Endothelial cell of umbilical vein (primary cell): ENCODE measurements at regions not wholly inside any gene's neighbourhood (a gene's known extent, or its start where the extent isn't known, plus 50 kb on each side); places are given as distances from the start of the nearest gene placed in this dataset.

Source experiments
- BruUV-seq: library from RNA; stranded (reverse); fragments of 400-500 nt; replicated peaks from 2 replicates; lab custom pipeline; 2021; lab: Mats Ljungman, UMichigan
- CTCF ChIA-PET: fragments of 300-600, 350-600 bp; sonication (Branson Sonifier 250); formaldehyde crosslinking; loops from one replicate; lab custom pipeline; 2021; ENCODE audit warnings: antibody characterized with exemption, inconsistent platforms; lab: Charles Lee
- POLR2A ChIA-PET: fragments of 300-600, 350-600 bp; sonication (Branson Sonifier 250); formaldehyde crosslinking; loops from one replicate; lab custom pipeline; 2021; ENCODE audit warnings: antibody characterized with exemption, inconsistent platforms; lab: Charles Lee
- DNase-seq: peaks from one replicate; pipeline ENCODE4 v3.0.0-alpha.2; 2011; ENCODE audit warnings: low read depth, low spot score
- FAIRE-seq: peaks from 2 replicates; lab custom pipeline; 2011; peaks lifted over from hg19 to GRCh38; lab: Jason Lieb, UNC
- H2AFZ ChIP-seq: 2 replicates; pipeline ENCODE4 v1.6.0; 2012; ENCODE audit warnings: low read depth, low read length, control low read depth, inconsistent platforms
- H3K27ac ChIP-seq: 2 replicates; pipeline ENCODE4 v1.5.1; 2011; ENCODE audit warnings: low read depth, mild to moderate bottlenecking, control low read depth, low read length, moderate library complexity; ENCODE audit not compliant: insufficient read depth
- H3K27me3 ChIP-seq, 2 experiments: 2 replicates each; pipeline versions ENCODE4 v1.6.0 to v1.6.1; 2011; ENCODE audit warnings: low read length in 2 of 2, mixed read lengths in 1 of 2; ENCODE audit not compliant: control insufficient read depth in 2 of 2, insufficient read depth in 2 of 2
- H3K36me3 ChIP-seq, 2 experiments: 2 replicates in 1 of 2; 3 replicates in 1 of 2; pipeline ENCODE4 v1.5.1; 2011; ENCODE audit warnings: low read length in 2 of 2, mild to moderate bottlenecking in 1 of 2, moderate library complexity in 1 of 2; ENCODE audit not compliant: control insufficient read depth in 2 of 2, insufficient read depth in 2 of 2; ENCODE audit errors: extremely low read depth in 1 of 2
- H3K4me1 ChIP-seq: 3 replicates; pipeline ENCODE4 v1.5.1; 2011; ENCODE audit warnings: mild to moderate bottlenecking, low read length; ENCODE audit not compliant: control insufficient read depth, insufficient read depth; ENCODE audit errors: extremely low read depth
- H3K4me2 ChIP-seq: 2 replicates; pipeline ENCODE4 v1.6.1; 2011; ENCODE audit warnings: low read length, control low read depth, mixed read lengths; ENCODE audit not compliant: insufficient read depth
- H3K4me3 ChIP-seq, 3 experiments: fragments of 200-600 bp in 1 of 3; sonication (generic), shearing (Covaris generic) in 1 of 3; replicated peaks in 1 of 3; 2 replicates each; pipeline ENCODE4 v1.5.1; 2011 to 2016; ENCODE audit warnings: control low read depth in 3 of 3, low read length in 3 of 3, mild to moderate bottlenecking in 2 of 3, inconsistent platforms in 1 of 3, low read depth in 1 of 3, moderate library complexity in 1 of 3; ENCODE audit not compliant: insufficient read depth in 1 of 3
- H3K79me2 ChIP-seq: 2 replicates; pipeline ENCODE4 v1.6.0; 2012; ENCODE audit warnings: low read length, inconsistent platforms; ENCODE audit not compliant: control insufficient read depth, insufficient read depth
- H3K9ac ChIP-seq: replicated peaks from 2 replicates; pipeline ENCODE3; 2011; ENCODE audit warnings: low read length, control low read depth; ENCODE audit not compliant: insufficient read depth; ENCODE audit errors: extremely low read depth
- H3K9me1 ChIP-seq: replicated peaks from 3 replicates; pipeline ENCODE4 v1.6.0; 2011; ENCODE audit warnings: mild to moderate bottlenecking, low read length; ENCODE audit not compliant: control insufficient read depth, insufficient read depth; ENCODE audit errors: extremely low read depth
- H3K9me3 ChIP-seq: replicated peaks from 2 replicates; pipeline ENCODE4 v1.5.1; 2012; ENCODE audit warnings: low read length, inconsistent platforms; ENCODE audit not compliant: control insufficient read depth, insufficient read depth
- H4K20me1 ChIP-seq: replicated peaks from 2 replicates; pipeline ENCODE3; 2011; ENCODE audit warnings: mild to moderate bottlenecking, low read length; ENCODE audit not compliant: control insufficient read depth, insufficient read depth; ENCODE audit errors: extremely low read depth
- CTCF ChIP-seq, 2 donors: IDR thresholded peaks; 1 replicate in 1 of 2; 2 replicates in 1 of 2; pipeline ENCODE4 v1.5.1; 2011; ENCODE audit warnings: low read length in 2 of 2, mild to moderate bottlenecking in 2 of 2, moderate library complexity in 2 of 2, control low read depth in 1 of 2, inconsistent platforms in 1 of 2, low read depth in 1 of 2; ENCODE audit not compliant: insufficient read depth in 1 of 2; ENCODE audit errors: extremely low read depth in 1 of 2
- EZH2 ChIP-seq: IDR thresholded peaks from 2 replicates; pipeline ENCODE4 v1.6.1; 2012; ENCODE audit warnings: borderline replicate concordance, low read depth, mild to moderate bottlenecking, moderate library complexity, low read length, inconsistent platforms; ENCODE audit not compliant: severe bottlenecking
- FOS ChIP-seq: IDR thresholded peaks from 2 replicates; pipeline ENCODE4 v1.6.1; 2011; ENCODE audit warnings: mild to moderate bottlenecking, low read length, moderate library complexity, borderline replicate concordance; ENCODE audit not compliant: insufficient read depth
- GATA2 ChIP-seq: IDR thresholded peaks from 2 replicates; pipeline ENCODE4 v1.7.0; 2011; ENCODE audit warnings: low read depth, mild to moderate bottlenecking, moderate library complexity, mixed read lengths, low read length; ENCODE audit not compliant: insufficient read length, insufficient read depth
- JUN ChIP-seq: IDR thresholded peaks from 2 replicates; pipeline ENCODE4 v1.6.1; 2011; ENCODE audit warnings: borderline replicate concordance, low read depth; ENCODE audit not compliant: insufficient read length, insufficient read depth
- MYC ChIP-seq: IDR thresholded peaks from one replicate; pipeline ENCODE4 v1.6.1; 2011; ENCODE audit warnings: mild to moderate bottlenecking, low read depth, low read length
- POLR2A ChIP-seq: IDR thresholded peaks from 2 replicates; pipeline ENCODE4 v1.6.1; 2012; ENCODE audit warnings: low read depth, mild to moderate bottlenecking, control low read depth, low read length
- POLR2AphosphoS5 ChIP-seq: IDR thresholded peaks from 2 replicates; pipeline ENCODE4 v1.6.1; 2012; ENCODE audit warnings: low read depth, mild to moderate bottlenecking, control low read depth, low read length, moderate library complexity; ENCODE audit not compliant: insufficient read depth
- dilution Hi-C: fragments of 300-500 bp; cut with MboI; formaldehyde crosslinking; loops from one replicate; pipeline ENCODE4 v1.15.0; 2019; ENCODE audit warnings: low sequenced_read_pairs; ENCODE audit not compliant: extremely low pct_ligation_motif_present
- intact Hi-C: fragments of 100-400 bp; cut with micrococcal nuclease; formaldehyde crosslinking; loops from one replicate; pipeline ENCODE4 v1.10.0; 2022
- TF ChIP-seq, protein P1 (sequence below): IDR thresholded peaks from 2 replicates; pipeline ENCODE4 v1.6.1; 2011; ENCODE audit not compliant: insufficient read depth, insufficient read length

DNA sequence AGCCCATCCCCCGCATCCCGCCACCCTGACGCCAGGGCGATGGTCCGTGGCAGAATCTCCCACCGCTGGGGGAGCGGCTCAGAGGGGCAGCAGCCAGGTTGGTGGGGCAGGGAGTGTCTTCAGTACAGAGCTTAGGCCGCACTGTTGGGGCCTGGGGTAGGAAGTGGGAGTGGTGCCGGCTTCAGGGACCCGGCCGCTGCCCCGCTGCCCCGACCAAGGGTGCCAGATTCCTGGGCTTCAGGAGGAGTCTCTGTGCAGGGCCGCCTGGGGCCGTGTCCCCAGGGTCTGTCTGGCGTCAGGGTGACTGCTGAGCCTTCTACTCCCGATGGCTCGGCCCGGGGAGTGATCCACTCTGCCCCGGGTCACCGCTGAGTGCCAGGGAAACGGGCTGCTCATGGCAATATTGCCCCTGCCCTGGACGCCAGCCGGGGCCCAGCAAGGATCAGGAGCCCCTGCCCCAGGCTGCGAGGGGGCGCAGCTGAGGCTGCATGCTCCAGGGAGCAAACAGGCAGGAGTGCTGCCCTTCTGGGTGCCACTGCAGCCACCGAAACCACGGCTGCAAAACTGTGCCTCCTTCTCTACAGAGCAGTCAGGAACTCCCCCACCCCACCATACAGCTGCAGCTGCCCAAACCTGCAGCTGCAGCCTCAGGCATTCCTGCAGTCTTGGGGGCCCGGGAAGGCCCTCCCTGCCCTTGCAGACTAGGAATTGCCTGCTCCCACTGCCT, 1206.1 kb downstream of the ARAP2 start:
- H3K9me3 ChIP-seq = no peaks in the 10 kb centered on the region
- no TSS peak for BruUV-seq
- no peak overlapping the region for H3K4me3 ChIP-seq
- no peak for TF ChIP-seq POLR2AphosphoS5
- TF ChIP-seq, protein P1, sequence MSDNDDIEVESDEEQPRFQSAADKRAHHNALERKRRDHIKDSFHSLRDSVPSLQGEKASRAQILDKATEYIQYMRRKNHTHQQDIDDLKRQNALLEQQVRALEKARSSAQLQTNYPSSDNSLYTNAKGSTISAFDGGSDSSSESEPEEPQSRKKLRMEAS = no peak
- TF ChIP-seq EZH2 = no peak
- no peak for TF ChIP-seq JUN
- TF ChIP-seq MYC = no peak
- no peak for TF ChIP-seq FOS
- TF ChIP-seq POLR2A = no peak
- no peak for TF ChIP-seq CTCF (IDR thresholded peaks at IDR 0.05; ENCODE audit: extremely low read depth in 1 of 2, insufficient read depth in 1 of 2, low read depth in 1 of 2, low read length in 2 of 2)
- TF ChIP-seq GATA2 = no peak
- ChIA-PET CTCF (no interaction called here), POLR2A (no interaction called here)
- DNase-seq (no peak), FAIRE-seq (no peak)
- no peak overlapping the region for H2AFZ ChIP-seq
- intact Hi-C loops (no loop called here), dilution Hi-C loops (no loop called here)
- H3K27ac ChIP-seq = no peak overlapping the region
- H3K79me2 ChIP-seq = no peaks in the 10 kb centered on the region
- no peaks in the 10 kb centered on the region for H3K27me3 ChIP-seq
- H3K9me1 ChIP-seq = no peaks in the 10 kb centered on the region
- H4K20me1 ChIP-seq = no peaks in the 10 kb centered on the region
- no peak overlapping the region for H3K9ac ChIP-seq
- H3K4me2 ChIP-seq = no peak overlapping the region
- no peaks in the 10 kb centered on the region for H3K4me1 ChIP-seq
- H3K36me3 ChIP-seq = no peaks in the 10 kb centered on the region
